Keratinocyte (primary cell): ENCODE measurements at regions not wholly inside any gene's neighbourhood (a gene's known extent, or its start where the extent isn't known, plus 50 kb on each side); places are given as distances from the start of the nearest gene placed in this dataset.

Experiments
- DNase-seq: peaks from one replicate; pipeline ENCODE4 v3.0.0-alpha.2; 2011; ENCODE audit warnings: low read depth, missing footprints, low spot score
- FAIRE-seq: peaks from 2 replicates; lab custom pipeline; 2011; peaks lifted over from hg19 to GRCh38; lab: Jason Lieb, UNC
- H2AFZ ChIP-seq: 2 replicates; pipeline ENCODE4 v1.6.0; 2012; ENCODE audit warnings: low read length, control low read depth, inconsistent platforms; ENCODE audit not compliant: control insufficient read depth
- H3K27ac ChIP-seq: 2 replicates; pipeline ENCODE4 v1.5.1; 2011; ENCODE audit warnings: low read length; ENCODE audit not compliant: control insufficient read depth, insufficient read depth
- H3K27me3 ChIP-seq: 3 replicates; pipeline ENCODE4 v1.6.0; 2011; ENCODE audit warnings: low read length; ENCODE audit not compliant: control insufficient read depth, insufficient read depth; ENCODE audit errors: extremely low read depth
- H3K36me3 ChIP-seq, 2 experiments: 2 replicates in 1 of 2; 3 replicates in 1 of 2; pipeline ENCODE4 v1.5.1; 2011; ENCODE audit warnings: low read length in 2 of 2, mild to moderate bottlenecking in 1 of 2; ENCODE audit not compliant: control insufficient read depth in 2 of 2, insufficient read depth in 2 of 2; ENCODE audit errors: extremely low read depth in 1 of 2
- H3K4me1 ChIP-seq: 3 replicates; pipeline ENCODE4 v1.5.1; 2011; ENCODE audit warnings: low read length; ENCODE audit not compliant: control insufficient read depth, insufficient read depth; ENCODE audit errors: extremely low read depth
- H3K4me2 ChIP-seq: 3 replicates; pipeline ENCODE4 v1.6.0; 2011; ENCODE audit warnings: low read depth, low read length; ENCODE audit not compliant: control insufficient read depth, insufficient read depth; ENCODE audit errors: extremely low read depth
- H3K4me3 ChIP-seq, 3 experiments: fragments of 200-600 bp in 1 of 3; sonication (generic) in 1 of 3; 2 replicates in 2 of 3; 3 replicates in 1 of 3; pipeline ENCODE4 v1.5.1; 2011 to 2016; ENCODE audit warnings: low read length in 3 of 3, mild to moderate bottlenecking in 3 of 3, control low read depth in 2 of 3, inconsistent platforms in 1 of 3, low read depth in 1 of 3, mixed read lengths in 1 of 3, mixed run types in 1 of 3, moderate library complexity in 1 of 3; ENCODE audit not compliant: control insufficient read depth in 2 of 3, insufficient read depth in 2 of 3; ENCODE audit errors: extremely low read depth in 1 of 3
- H3K79me2 ChIP-seq: 2 replicates; pipeline ENCODE4 v1.6.0; 2012; ENCODE audit warnings: low read length; ENCODE audit not compliant: control insufficient read depth, insufficient read depth
- H3K9ac ChIP-seq: 3 replicates; pipeline ENCODE4 v1.6.0; 2011; ENCODE audit warnings: low read length; ENCODE audit not compliant: control insufficient read depth, insufficient read depth; ENCODE audit errors: extremely low read depth
- H3K9me1 ChIP-seq: 3 replicates; pipeline ENCODE4 v1.6.0; 2011; ENCODE audit warnings: low read length; ENCODE audit not compliant: control insufficient read depth, insufficient read depth; ENCODE audit errors: extremely low read depth
- H3K9me3 ChIP-seq: 2 replicates; pipeline ENCODE4 v1.5.1; 2012; ENCODE audit warnings: low read depth, low read length; ENCODE audit not compliant: control insufficient read depth
- H4K20me1 ChIP-seq: 3 replicates; pipeline ENCODE4 v1.6.0; 2011; ENCODE audit warnings: low read length; ENCODE audit not compliant: control insufficient read depth, insufficient read depth; ENCODE audit errors: extremely low read depth
- EZH2 ChIP-seq: IDR thresholded peaks from one replicate; pipeline ENCODE4 v1.6.1; 2012; ENCODE audit warnings: inconsistent platforms, mild to moderate bottlenecking, low read length, moderate library complexity
- dilution Hi-C: fragments of 300-500 bp; cut with MboI; formaldehyde crosslinking; loops from one replicate; pipeline ENCODE4 v1.7.0; 2020; ENCODE audit warnings: low sequenced_read_pairs; ENCODE audit not compliant: extremely low pct_ligation_motif_present
- TF ChIP-seq, protein P1 (sequence below), 3 experiments: IDR thresholded peaks in 1 of 3; conservative IDR thresholded peaks in 1 of 3; optimal IDR thresholded peaks in 1 of 3; 2 replicates in 2 of 3; 3 replicates in 1 of 3; pipeline versions ENCODE3 to v1.5.1; 2011; ENCODE audit warnings: low read length in 3 of 3, mild to moderate bottlenecking in 3 of 3, moderate library complexity in 2 of 3, control low read depth in 1 of 3, inconsistent platforms in 1 of 3; ENCODE audit not compliant: insufficient read depth in 2 of 3; ENCODE audit errors: extremely low read depth in 1 of 3

DNA sequence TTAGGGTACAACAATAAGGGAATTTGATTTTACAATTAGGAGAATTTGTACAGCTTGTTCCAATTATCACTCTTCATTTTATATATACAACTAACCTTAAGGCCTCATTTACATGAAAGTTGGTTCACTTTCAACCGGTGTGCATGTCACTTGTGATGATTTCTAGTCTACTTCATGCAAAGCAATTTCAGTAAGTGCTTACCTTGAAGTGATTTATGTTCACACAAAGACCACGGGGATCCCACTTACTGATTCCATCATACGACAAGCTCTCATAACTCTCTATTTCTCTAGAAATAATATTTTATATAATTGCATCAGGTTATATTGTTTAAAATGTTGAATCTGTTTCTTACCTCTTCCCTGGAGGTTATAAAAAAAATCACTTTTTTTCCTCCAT is 100.3 kb upstream of the CHODL start:
- no peak overlapping the region for H3K9ac ChIP-seq
- no peaks in the 10 kb centered on the region for H3K27me3 ChIP-seq
- no peaks in the 10 kb centered on the region for H3K4me1 ChIP-seq
- no peaks in the 10 kb centered on the region for H4K20me1 ChIP-seq
- no peak overlapping the region for H3K4me2 ChIP-seq
- H3K79me2 ChIP-seq: no peaks in the 10 kb centered on the region
- FAIRE-seq (no peak), DNase-seq (no peak)
- dilution Hi-C loops: no loop called here
- no peak overlapping the region for H2AFZ ChIP-seq
- no peaks in the 10 kb centered on the region for H3K9me3 ChIP-seq
- H3K9me1 ChIP-seq: no peaks in the 10 kb centered on the region
- TF ChIP-seq EZH2: no peak
- TF ChIP-seq, protein P1, sequence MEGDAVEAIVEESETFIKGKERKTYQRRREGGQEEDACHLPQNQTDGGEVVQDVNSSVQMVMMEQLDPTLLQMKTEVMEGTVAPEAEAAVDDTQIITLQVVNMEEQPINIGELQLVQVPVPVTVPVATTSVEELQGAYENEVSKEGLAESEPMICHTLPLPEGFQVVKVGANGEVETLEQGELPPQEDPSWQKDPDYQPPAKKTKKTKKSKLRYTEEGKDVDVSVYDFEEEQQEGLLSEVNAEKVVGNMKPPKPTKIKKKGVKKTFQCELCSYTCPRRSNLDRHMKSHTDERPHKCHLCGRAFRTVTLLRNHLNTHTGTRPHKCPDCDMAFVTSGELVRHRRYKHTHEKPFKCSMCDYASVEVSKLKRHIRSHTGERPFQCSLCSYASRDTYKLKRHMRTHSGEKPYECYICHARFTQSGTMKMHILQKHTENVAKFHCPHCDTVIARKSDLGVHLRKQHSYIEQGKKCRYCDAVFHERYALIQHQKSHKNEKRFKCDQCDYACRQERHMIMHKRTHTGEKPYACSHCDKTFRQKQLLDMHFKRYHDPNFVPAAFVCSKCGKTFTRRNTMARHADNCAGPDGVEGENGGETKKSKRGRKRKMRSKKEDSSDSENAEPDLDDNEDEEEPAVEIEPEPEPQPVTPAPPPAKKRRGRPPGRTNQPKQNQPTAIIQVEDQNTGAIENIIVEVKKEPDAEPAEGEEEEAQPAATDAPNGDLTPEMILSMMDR (optimal IDR thresholded peaks at IDR 0.05 in 1 of 3, IDR thresholded peaks at IDR 0.05 in 1 of 3, conservative IDR thresholded peaks at IDR 0.05 in 1 of 3; ENCODE audit: extremely low read depth in 1 of 3, insufficient read depth in 2 of 3, low read length in 3 of 3): no peak
- H3K27ac ChIP-seq: no peak overlapping the region
- H3K36me3 ChIP-seq: no peaks in the 10 kb centered on the region
- no peak overlapping the region for H3K4me3 ChIP-seq

DNA sequence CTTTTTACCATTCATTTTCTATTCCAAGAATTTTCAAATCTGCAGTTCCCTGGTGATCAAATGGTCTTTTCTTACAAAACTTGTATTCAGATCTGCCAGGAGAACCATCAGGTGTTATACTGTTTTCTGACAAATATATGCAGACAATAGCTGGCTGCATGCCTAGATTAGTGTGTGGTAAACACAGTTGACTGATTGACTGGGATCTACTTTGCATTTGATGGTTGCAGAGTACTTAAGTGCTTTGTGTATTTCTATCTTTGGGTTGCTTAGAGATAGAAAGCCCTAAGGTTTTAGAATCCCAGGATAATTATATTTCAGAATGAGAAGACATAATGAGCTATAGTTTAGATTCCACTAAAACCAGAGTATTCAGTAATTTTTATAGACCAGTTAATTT is 102.0 kb upstream of the CHODL start:
- no peak for TF ChIP-seq EZH2
- TF ChIP-seq, protein P1 (optimal IDR thresholded peaks at IDR 0.05 in 1 of 3, IDR thresholded peaks at IDR 0.05 in 1 of 3, conservative IDR thresholded peaks at IDR 0.05 in 1 of 3; ENCODE audit: extremely low read depth in 1 of 3, insufficient read depth in 2 of 3, low read length in 3 of 3): no peak
- Histone ChIP-seq H3K4me3 (no peak overlapping the region), H3K79me2 (no peaks in the 10 kb centered on the region), H4K20me1 (no peaks in the 10 kb centered on the region), H3K9me3 (no peaks in the 10 kb centered on the region), H3K27ac (no peak overlapping the region), H3K27me3 (no peaks in the 10 kb centered on the region), H3K36me3 (no peaks in the 10 kb centered on the region), H2AFZ (no peak overlapping the region), H3K9ac (no peak overlapping the region), H3K9me1 (no peaks in the 10 kb centered on the region), H3K4me2 (no peak overlapping the region), H3K4me1 (no peaks in the 10 kb centered on the region)
- dilution Hi-C loops: no loop called here
- FAIRE-seq (no peak), DNase-seq (no peak)
